Stimulated activated CD4-positive, alpha-beta T cell treated with anti-CD3 and anti-CD28 coated beads, Interleukin-12 subunit alpha, Interleukin-12 subunit beta, amount 100 ng/mL, for 4 hours (primary cell): ENCODE measurements at regions not wholly inside any gene's neighbourhood (a gene's known extent, or its start where the extent isn't known, plus 50 kb on each side); places are given as distances from the start of the nearest gene placed in this dataset.

Source experiments
- DNase-seq: peaks from one replicate; pipeline ENCODE4 v3.0.0-alpha.2; 2020

GRCh38 chr3:102529452-102529851, 94.6 kb downstream of the ZPLD1 start:
- DNase-seq: no peak

GRCh38 chr3:102530415-102531181, 95.8 kb downstream of the ZPLD1 start:
- DNase-seq: no peak

DNA sequence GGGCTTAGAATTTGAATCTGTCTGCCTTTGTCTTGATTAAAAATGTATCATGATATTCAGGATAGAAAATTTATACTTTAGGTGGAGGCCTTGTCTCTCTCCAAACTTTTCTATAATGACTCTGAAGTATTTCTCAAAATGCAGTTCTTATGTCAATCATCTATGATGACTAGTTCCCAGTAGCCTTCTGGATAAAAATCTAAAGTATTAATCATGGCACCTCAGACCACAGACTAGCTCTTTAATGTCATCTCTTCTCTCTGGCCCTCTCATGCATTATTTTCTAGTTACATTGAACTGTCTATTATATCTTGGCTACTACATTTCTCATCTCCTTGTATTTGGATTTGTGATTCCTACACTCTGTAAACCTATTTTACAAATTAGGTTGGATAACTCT, 96.9 kb downstream of the ZPLD1 start:
- DNase-seq: no peak

DNA sequence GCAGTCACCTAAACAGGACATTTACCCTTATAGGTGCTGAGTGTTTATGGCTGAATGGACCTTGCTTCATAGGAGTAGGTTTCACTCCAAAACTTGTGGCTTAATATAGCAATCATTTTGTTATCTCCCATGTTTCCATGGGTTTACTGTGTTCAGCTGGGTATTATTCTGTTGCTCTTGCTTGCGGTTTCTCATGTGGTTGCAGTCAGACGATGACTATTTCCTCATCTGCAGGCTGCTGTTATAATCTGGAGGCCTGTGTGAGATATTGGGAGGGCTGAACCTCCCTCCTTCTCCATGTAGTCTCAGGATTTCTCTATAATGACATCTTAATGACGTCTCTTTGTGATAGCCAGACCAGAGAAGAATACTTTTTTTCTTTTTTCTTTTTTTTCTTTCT, 98.1 kb downstream of the ZPLD1 start:
- no peak for DNase-seq

DNA sequence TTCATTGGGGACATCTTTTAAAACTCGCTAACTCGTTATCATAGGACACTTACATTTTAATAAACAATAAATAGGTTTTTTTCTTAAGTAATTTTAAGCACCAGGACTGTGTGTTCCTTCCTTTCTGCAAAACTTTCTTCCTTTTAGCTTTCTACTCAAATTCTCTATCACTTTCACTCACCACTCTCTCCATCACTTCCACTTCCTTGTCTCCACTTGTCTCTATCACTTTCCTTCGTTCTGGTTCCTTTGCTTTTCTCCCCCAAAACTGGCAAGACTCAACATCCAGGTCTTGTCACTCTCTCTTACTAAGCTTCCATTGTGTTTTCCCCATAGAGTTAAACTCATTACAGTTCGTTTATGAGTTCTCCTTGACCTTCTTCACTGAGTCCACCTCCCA, 99.0 kb downstream of the ZPLD1 start:
- DNase-seq: no peak

GRCh38 chr3:102536456-102536855, 101.6 kb downstream of the ZPLD1 start:
- DNase-seq: no peak

DNA sequence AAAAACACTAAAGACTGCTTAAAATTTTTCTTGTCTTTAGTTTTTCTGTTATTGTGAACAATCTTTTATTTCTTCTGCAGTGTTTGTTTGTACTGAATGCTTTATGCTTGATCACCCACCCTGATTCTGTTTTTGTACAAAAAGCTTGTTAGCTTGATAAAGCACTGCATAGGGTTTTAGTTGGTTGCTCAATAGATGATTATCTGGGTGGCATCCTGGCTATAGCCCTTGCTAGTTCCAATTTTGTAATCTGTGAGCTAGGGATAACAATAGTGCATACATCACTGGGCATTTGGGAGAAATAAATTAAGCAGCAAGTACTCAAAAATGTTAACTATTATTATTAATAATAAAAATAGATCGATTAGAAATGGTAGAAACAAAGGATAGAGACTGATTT, 102.3 kb downstream of the ZPLD1 start:
- no peak for DNase-seq

- DNase-seq: no peak
Observed at GRCh38 chr3:102544741-102545140, 109.9 kb downstream of the ZPLD1 start.

- DNase-seq: no peak
Observed at GRCh38 chr3:102545276-102545675, 110.5 kb downstream of the ZPLD1 start.

DNA sequence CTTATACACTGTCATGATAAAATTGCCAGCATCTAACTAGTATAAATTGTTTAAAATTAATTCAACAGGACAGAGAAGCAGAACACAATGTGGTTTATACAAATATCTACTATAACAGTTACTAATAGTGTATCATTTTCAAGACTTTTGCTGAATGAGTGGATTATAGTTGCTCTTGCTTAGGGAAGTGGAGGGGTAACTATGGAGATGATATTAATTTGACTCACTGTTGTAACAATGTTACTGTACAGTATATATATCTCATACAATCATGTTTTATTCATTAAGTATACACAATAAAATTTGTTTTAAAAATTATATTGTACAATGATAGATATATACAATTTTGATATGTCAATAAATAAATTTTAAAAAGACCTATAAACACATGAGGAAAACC, 119.1 kb downstream of the ZPLD1 start:
- DNase-seq: no peak

DNA sequence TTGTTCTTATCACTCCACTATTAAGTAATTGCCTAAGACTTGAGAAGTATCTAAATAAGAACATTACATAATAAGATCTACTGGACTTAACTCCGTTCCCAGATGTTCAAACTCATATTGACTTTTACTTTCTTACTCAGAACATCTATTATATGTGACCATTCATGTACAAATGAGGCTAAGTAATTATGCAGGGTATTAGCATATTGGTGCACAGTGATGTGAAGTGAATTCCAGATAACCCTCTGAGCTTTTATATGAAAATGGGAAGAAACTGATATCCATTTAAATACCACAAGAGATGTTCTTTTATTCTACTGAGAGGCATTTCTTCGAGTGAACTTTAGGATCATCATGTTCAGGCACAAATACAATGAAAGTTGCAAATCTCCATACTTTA, 135.7 kb downstream of the ZPLD1 start:
- DNase-seq: no peak

- no peak for DNase-seq
Observed at GRCh38 chr3:102571006-102571405, 136.2 kb downstream of the ZPLD1 start.

GRCh38 chr3:102571720-102572384, 137.0 kb downstream of the ZPLD1 start:
- no peak for DNase-seq

DNA sequence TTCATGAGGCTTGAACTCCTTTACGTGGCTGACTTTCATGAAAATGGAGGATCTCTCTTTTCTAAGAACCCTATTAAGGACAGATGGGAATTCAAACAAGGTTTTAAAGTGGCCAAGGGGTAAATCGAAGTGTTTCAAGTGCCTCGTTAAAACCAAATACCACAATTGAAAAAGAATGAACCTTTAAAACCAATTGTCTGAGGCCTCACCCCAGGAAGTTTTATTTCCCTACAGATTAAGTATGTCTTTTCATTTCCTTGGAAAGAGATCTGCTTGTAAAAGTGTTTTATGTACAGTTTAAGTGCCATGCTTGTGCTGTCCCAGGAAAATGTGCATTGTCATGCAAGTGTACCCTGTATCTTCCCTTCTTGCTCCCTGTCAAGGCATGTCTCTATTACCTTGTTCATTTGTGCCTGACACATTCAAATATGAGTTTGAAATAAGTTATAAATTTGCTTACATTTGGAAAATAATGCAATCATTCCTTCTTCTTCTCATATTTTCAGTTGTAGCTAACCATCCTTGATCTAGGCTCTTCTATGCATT, 138.7 kb downstream of the ZPLD1 start:
- no peak for DNase-seq

DNA sequence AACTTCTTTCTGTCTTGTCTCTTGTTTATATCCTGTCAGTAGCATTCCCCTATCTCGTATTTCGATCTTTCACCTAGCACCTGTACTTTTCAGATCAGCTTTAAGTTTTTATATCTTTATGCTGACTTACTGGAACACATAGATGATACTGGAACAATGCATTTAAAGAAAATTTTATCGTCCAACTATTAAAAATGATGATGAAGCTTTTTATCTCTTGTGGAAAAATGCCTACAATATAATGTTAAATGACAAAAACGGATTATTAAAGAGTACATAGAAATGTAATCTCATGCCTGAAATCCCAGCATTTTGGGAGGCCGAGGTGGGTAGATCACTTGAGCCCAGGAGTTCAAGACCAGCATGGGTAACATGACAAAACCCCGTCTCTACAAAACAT, 139.5 kb downstream of the ZPLD1 start:
- no peak for DNase-seq

- DNase-seq: no peak
Observed at GRCh38 chr3:102576651-102577050, 141.8 kb downstream of the ZPLD1 start.

- DNase-seq: no peak
Observed at GRCh38 chr3:102577082-102577789, 142.4 kb downstream of the ZPLD1 start.

DNA sequence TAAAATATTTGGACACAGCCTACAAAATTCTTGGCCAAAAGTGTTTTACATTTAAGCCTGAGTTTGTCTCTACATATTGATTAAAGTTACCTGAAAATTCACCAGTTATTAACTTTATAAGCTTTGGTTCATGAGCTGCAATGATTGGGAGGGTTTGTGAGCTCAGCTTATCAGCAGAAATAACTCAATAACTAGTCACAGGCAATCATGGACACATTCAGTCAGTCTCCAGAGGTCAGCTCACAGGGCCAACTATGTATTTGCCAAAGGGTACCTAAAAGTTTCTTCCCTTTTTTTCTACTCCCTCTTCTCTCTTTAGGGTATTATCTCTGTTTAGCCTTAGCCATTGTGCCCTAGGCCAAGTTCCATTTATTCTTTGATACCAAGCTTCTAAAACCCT, 145.9 kb downstream of the ZPLD1 start:
- no peak for DNase-seq

- DNase-seq: no peak
Observed at GRCh38 chr3:102586485-102586884, 151.7 kb downstream of the ZPLD1 start.

- DNase-seq: no peak
Observed at GRCh38 chr3:102593812-102594602, 159.2 kb downstream of the ZPLD1 start.

GRCh38 chr3:102595057-102595456, 160.2 kb downstream of the ZPLD1 start:
- no peak for DNase-seq

DNA sequence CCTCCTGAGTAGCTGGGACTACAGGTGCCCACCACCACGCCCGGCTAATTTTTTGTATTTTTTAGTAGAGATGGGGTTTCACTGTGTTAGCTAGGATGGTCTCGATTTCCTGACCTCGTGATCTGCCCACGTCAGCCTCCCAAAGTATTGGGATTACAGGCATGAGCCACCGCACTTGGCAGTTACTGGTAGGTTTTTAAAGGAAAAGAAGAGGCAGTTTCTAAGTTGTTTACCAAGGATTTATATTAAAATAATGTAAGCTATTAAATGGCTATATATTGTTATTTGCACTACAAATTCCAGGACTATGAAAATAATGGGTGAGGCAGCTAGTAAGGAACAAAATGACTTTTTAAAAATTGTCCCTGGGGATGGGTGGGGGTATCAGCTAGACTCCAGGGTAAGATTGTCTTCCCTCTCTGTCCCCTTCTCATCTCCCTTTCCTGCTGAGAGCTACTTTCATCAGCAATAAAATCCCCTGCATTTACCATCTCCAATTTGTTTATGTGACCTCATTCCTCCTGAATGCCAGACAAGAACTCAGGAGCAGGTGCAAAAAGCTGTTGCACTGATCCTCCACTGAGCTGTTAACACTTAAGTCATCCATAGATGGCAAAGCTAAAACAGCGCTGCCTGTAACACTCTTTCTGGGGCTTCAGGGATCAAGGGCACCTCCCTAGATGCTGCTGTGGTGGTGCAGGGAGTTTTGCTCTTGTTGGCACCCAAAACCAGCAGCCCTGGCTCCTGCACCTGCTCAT, 165.2 kb downstream of the ZPLD1 start:
- DNase-seq: no peak
